ENCODE measurements at regions not wholly inside any gene's neighbourhood (a gene's known extent, or its start where the extent isn't known, plus 50 kb on each side); places are given as distances from the start of the nearest gene placed in this dataset.

- no peak for TF ChIP-seq CTCF (conservative IDR thresholded peaks at IDR 0.05; ENCODE audit: low read length)
- no peak for TF ChIP-seq EZH2phosphoT487 (IDR thresholded peaks at IDR 0.05; ENCODE audit: borderline replicate concordance, low read depth, low read length)
Measured at GRCh38 chr6:15907914-15908518, 220.9 kb upstream of the MYLIP start.

Data from OCI-LY7 (cell line).